ENCODE measurements at regions not wholly inside any gene's neighbourhood (a gene's known extent, or its start where the extent isn't known, plus 50 kb on each side); places are given as distances from the start of the nearest gene placed in this dataset.

DNA sequence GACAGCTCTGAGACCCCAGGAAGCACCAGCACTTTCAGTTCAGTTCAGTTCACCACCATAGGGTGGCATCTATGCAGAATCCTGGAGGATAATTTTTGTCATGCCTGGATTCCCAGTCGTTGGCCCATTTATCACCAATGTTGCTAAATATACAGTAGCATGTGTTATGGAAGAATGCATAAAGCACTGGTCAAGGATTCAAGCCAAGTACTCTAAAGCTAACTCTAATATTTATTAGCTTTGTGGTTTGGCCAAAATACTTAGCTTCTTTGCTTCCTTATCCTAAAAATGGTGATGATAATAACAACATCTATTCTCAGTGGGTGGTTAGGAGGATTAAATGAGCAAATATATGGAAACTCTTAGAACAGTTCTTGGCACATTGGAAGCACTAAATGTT, 294.7 kb upstream of the ZC3H12C start:
- TF ChIP-seq POLR2AphosphoS5 (IDR thresholded peaks at IDR 0.05; ENCODE audit: low read depth, low read length) (no peak), POLR2A (IDR thresholded peaks at IDR 0.05; ENCODE audit: low read depth, low read length) (no peak), TAF1 (IDR thresholded peaks at IDR 0.05; ENCODE audit: low read depth, low read length) (no peak), SPI1 (IDR thresholded peaks at IDR 0.05; ENCODE audit: low read depth, low read length) (no peak), PAX5 (IDR thresholded peaks at IDR 0.05; ENCODE audit: insufficient read depth, low read length, severe bottlenecking) (no peak)
